HG02970 (cell line): ENCODE measurements at regions not wholly inside any gene's neighbourhood (a gene's known extent, or its start where the extent isn't known, plus 50 kb on each side); places are given as distances from the start of the nearest gene placed in this dataset.
"Not testable (repeated sequence)": the region's sequence is repeated elsewhere in the genome, so short reads cannot be mapped to it uniquely, and the experiment has no call there.

Source experiments
- ATAC-seq: cut with Tn5 transposase; IDR thresholded peaks from one replicate; pipeline ENCODE4 v1.9.1; 2021; ENCODE audit warnings: mild to moderate bottlenecking, moderate library complexity, moderate number of reproducible peaks; ENCODE audit not compliant: unreplicated experiment, low FRiP score

GRCh38 chr7:68245688-68246087 lies 1249.1 kb downstream of the TYW1 start:
- no peak for ATAC-seq

GRCh38 chr7:68246189-68246633 lies 1249.6 kb downstream of the TYW1 start:
- ATAC-seq, result no peak

DNA sequence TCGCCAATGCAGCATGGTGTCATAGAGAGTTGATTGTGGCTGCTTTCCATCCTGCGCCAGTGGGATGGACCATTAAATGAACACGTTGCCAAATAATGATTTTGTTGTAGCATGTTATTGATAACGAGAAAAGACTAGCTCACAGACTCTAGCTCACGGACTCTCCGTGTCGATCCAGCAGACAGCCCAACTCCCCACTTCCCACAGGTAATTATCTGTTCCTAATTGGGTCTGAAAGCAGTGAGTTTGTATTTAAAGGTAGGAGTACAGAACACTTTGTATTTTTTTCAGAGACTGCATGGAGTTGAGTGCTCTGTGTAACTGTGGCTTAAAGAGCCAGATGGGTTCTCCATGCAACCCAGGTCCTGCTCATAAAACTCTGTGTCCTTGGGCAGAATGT lies 1250.5 kb downstream of the TYW1 start:
- no peak for ATAC-seq

DNA sequence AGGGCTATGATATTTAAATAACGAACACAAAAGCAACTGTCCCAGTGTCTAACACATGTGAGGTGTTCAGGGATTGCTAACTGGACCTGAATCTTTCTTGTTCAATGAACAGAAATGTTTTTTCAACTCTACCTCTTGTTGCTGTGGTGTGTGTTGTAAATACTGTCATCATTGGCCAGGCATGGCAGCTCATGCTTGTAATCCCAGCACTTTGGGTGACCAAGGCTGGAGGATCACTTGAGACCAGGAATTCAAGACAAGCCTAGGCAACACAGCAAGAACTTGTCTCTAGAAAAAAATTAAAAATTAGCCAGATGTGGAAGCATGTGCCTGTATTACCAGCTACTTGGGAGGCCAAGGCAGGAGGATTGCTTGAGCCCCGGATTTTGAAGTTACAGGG lies 1250.9 kb downstream of the TYW1 start:
- no peak for ATAC-seq

DNA sequence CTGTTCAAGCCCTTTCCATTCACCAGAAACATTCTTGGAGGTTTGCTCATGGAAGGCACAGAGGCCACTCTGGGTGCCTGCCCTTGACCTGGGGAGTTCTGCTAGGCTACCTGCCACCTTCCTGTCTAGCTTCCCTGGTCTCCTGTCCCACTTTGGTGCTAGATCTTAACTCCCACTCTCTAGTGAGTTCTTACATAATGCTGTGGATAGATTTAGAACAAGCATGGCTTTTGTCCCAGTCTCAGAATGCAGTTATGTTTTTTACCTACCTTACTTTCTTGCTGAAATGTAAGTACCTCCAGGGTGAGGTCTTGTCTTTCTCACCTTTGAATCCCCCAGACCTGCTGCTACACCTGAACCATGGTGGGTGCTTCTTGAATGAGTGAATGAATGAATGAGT lies 1252.3 kb downstream of the TYW1 start:
- ATAC-seq, result no peak

DNA sequence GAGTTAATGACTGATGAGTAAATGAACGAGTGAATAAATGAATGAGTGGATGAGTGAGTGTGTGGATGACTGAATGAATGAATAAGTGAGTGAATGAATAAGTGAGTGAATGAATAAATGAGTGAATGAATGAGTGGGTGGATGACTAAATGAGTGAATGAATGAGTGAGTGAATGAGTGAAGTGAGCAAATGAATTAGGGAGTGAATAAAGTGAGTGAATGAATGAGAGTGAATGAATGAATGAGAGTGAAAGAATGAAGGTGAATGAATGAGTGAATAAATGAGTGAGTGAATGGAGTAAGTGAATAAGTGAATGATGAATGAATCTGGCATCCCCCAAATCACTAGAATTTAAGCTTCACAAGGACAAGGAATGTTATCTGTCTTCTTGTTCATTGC lies 1253.0 kb downstream of the TYW1 start:
- no peak for ATAC-seq

GRCh38 chr7:68250143-68250542 lies 1253.5 kb downstream of the TYW1 start:
- no peak for ATAC-seq

DNA sequence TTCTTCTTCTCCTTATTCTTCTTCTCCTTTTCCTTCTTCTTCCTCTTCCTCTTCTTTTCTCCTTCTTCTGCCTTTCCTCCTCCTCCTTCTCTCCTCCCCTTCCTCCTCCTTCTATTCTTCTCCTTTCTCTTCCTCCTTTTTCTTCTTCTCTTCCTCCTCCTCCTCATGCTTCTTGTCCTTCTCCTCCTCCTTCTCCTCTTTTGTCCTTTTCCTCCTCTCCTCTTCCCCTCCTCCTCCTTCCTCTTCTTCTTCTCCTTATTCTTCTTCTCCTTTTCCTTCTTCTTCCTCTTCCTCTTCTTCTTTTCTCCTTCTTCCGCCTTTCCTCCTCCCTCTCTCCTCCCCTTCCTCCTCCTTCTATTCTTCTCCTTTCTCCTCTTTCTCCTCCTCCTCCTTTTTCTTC lies 1258.2 kb downstream of the TYW1 start:
- ATAC-seq, result not testable (repeated sequence)

- no peak for ATAC-seq
Observed at GRCh38 chr7:68256295-68256694, 1259.7 kb downstream of the TYW1 start.

DNA sequence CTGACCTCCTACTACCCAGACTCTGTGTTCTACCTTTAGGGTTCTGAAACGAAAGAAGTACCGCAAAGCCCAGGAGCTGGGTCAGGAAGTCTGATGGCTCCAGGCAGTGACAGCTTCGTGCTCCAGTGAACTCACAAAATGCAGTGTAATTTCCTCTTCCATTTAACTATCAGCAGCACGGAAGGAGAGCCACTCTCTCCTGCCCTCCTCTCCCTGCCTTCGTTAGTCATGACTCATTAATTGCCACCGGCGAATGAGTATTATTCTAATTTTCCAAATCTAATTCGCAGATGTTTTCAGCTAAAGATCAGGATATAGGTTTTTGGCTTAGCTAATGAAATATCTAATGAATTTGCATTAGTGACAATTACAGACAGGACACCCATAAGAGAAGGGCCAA lies 1262.0 kb downstream of the TYW1 start:
- ATAC-seq, result no peak

- ATAC-seq, result no peak
Observed at GRCh38 chr7:68265258-68265657, 1268.6 kb downstream of the TYW1 start.

GRCh38 chr7:68266004-68266579 lies 1269.5 kb downstream of the TYW1 start:
- ATAC-seq, result no peak

DNA sequence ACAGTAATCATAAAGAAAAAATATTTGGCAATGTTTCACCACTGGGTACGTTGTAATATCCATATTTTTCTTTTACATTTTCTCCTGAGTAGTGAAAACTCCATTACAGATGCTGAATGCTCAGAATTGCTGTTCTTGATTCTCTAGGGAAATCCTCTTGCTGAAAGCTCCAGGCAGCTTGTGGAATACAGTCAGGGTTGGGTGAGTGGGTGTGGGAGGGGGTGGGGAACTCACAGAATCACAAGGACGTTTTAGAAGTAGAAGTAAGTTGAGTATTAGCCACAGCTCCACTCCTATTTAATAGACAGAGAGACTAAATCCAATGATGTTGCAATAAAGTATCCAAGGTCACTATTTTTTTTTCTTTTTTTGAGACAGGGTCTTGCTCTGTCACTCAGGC lies 1270.9 kb downstream of the TYW1 start:
- ATAC-seq, result no peak

DNA sequence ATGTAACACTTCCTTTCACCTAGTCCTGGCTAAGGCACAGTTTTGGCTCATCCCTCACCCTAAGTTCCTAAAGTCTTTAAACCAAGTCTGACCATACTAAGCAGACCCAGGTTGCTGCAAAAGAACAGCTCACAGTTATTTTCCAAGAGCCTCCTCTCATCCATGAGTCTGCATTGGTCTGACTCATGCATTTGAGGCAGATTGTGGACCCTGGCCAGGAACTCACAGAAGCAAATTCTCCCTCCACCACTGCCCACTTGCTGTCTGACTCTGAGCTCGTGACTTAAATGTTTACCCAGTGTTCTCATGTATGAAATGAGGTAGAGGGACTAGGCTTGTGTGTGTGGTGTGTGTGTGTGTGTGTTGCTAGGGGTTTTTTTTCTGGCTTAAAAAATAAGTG lies 1272.8 kb downstream of the TYW1 start:
- ATAC-seq, result no peak

GRCh38 chr7:68272507-68272906 lies 1275.9 kb downstream of the TYW1 start:
- no peak for ATAC-seq

DNA sequence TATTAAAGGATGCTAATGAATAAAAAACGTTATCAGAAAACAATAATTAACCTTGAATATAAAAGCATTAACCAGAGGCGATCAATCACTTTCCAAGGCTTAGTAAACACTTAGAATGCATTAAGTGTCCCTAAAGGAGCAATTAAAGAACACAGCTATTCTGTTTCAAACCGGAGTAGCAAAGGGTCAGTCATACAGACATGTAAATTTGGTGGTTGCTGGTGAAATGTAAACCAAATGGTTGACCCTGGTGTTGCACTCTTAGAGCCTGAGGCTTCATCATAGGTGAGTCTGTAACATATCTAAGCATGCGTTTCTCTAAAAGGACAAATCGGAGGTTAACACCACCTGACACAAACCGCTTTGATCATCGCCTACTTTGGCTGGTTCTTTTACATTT lies 1280.1 kb downstream of the TYW1 start:
- no peak for ATAC-seq

GRCh38 chr7:68279827-68280400 lies 1283.3 kb downstream of the TYW1 start:
- no peak for ATAC-seq

GRCh38 chr7:68280931-68281330 lies 1284.3 kb downstream of the TYW1 start:
- no peak for ATAC-seq

DNA sequence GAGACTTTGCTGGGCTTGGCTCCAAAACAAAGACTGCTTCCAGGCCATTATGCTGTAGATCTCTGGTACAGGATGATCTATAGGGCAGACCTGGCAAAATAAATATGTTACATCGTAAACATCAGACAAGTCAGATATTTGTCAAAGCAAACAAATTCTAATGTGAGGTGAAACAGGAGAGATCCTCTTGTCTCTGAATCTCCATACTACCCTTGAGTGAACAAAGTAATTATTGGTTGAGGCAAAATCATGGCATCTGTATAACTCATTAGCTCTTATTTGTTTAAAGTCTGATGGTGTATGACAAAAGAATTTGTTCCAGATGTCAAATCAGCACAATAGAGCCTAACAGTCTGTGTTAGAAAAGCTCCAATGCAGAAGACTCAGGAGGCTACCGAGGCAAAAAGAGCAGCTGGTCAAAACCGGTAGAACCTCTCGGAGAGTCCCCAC lies 1291.5 kb downstream of the TYW1 start:
- ATAC-seq, result no peak

- no peak for ATAC-seq
Observed at GRCh38 chr7:68291710-68292109, 1295.1 kb downstream of the TYW1 start.

DNA sequence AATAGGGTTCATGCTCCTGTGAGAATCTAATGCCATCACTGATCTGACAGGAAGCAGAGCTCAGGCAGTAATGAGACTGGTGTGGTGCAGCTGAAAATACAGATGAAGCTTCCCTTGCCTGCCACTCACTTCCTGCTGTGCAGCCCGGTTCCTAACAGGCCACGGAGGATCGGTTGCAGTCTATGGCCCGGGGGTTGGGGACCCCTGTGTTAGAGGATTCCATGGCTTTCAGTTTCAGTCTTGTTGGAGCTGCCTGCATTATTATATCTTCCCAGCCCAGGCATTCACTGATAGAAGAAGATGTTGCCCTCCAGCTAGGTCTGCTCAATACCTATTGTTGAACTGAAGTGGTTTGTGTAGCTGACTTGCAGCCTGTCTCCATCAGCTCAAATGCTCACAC lies 1298.8 kb downstream of the TYW1 start:
- no peak for ATAC-seq

DNA sequence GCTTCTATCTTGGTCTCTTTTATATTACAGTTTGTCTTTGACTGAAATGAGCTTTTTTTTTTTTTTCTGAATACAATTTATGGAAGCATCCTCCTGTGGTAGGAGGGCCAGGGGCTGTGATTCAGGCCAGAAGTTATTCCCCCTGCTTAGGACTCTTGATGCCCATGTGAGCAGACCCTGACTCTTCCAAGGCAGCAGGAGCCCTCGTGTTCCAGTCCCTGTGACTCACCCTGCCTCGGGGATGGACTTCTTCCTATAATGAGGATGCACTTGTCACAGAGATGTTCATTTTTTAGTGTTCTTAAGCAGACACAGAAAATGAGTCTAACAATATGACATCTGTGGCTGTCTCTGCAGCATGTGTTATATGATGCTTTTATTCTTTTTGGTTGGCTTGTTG lies 1293.7 kb upstream of the AUTS2 start:
- ATAC-seq, result no peak

DNA sequence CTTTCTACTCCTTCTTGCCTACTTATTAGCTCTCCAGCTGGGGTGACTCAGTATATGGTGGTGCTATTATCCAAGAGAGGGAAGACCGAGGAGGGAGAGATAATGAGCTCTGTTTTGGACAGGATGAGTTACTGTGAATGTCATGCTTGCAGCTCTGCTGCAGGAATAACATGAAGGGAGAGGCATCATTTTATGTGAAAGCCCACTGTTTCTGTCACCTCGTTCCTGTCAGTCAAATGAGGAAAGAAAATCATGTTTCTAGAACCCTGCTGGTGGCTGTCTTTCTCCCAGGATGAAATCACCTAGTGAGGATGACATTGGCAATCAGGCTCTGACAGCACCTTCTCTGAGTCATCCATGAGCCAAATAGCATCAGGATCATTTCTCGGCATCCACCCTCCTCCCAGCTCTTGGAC lies 1291.6 kb upstream of the AUTS2 start:
- ATAC-seq, result no peak
